Cerebellar nuclear complex (tissue), 1 donor: ENCODE measurements at regions not wholly inside any gene's neighbourhood (a gene's known extent, or its start where the extent isn't known, plus 50 kb on each side); places are given as distances from the start of the nearest gene placed in this dataset.
"Not testable (repeated sequence)": the region's sequence is repeated elsewhere in the genome, so short reads cannot be mapped to it uniquely, and the experiment has no call there.

ENCODE experiments used
- DNase-seq, 2 experiments: peaks; one replicate each; lab custom pipeline; 2025; lab: John Stamatoyannopoulos, UW

GRCh38 chr6:112576423-112576822 lies 229.3 kb downstream of the RFPL4B start:
- no peak for DNase-seq

GRCh38 chr6:112579601-112580000 lies 232.5 kb downstream of the RFPL4B start:
- no peak for DNase-seq

GRCh38 chr6:112581015-112581414 lies 233.9 kb downstream of the RFPL4B start:
- no peak for DNase-seq

GRCh38 chr6:112590326-112590725 lies 243.2 kb downstream of the RFPL4B start:
- no peak for DNase-seq

- no peak for DNase-seq
Observed at GRCh38 chr6:112591329-112591728, 244.2 kb downstream of the RFPL4B start.

- no peak for DNase-seq
Observed at GRCh38 chr6:112592159-112592558, 245.0 kb downstream of the RFPL4B start.

- DNase-seq: no peak
Observed at GRCh38 chr6:112594886-112595594, 247.9 kb downstream of the RFPL4B start.

- DNase-seq: no peak
Observed at GRCh38 chr6:112595841-112596240, 248.7 kb downstream of the RFPL4B start.

- DNase-seq: no peak
Observed at GRCh38 chr6:112597176-112597575, 250.0 kb downstream of the RFPL4B start.

GRCh38 chr6:112600168-112600567 lies 253.0 kb downstream of the RFPL4B start:
- no peak for DNase-seq

GRCh38 chr6:112603726-112604125 lies 256.6 kb downstream of the RFPL4B start:
- no peak for DNase-seq

GRCh38 chr6:112606656-112607435 lies 259.7 kb downstream of the RFPL4B start:
- no peak for DNase-seq

GRCh38 chr6:112608925-112609324 lies 261.8 kb downstream of the RFPL4B start:
- DNase-seq: not testable (repeated sequence)

GRCh38 chr6:112613410-112613809 lies 266.3 kb downstream of the RFPL4B start:
- no peak for DNase-seq

- DNase-seq: no peak
Observed at GRCh38 chr6:112618849-112619248, 271.7 kb downstream of the RFPL4B start.

GRCh38 chr6:112620812-112621569 lies 273.9 kb downstream of the RFPL4B start:
- DNase-seq: no peak

GRCh38 chr6:112622036-112622435 lies 274.9 kb downstream of the RFPL4B start:
- DNase-seq: no peak

GRCh38 chr6:112626468-112627082 lies 279.4 kb downstream of the RFPL4B start:
- no peak for DNase-seq

GRCh38 chr6:112634376-112634775 lies 287.2 kb downstream of the RFPL4B start:
- no peak for DNase-seq

- DNase-seq: no peak
Observed at GRCh38 chr6:112636650-112637262, 289.6 kb downstream of the RFPL4B start.

GRCh38 chr6:112639391-112639831 lies 292.3 kb downstream of the RFPL4B start:
- no peak for DNase-seq

- no peak for DNase-seq
Observed at GRCh38 chr6:112640891-112641290, 293.8 kb downstream of the RFPL4B start.
